GM19468 (cell line): ENCODE measurements at regions not wholly inside any gene's neighbourhood (a gene's known extent, or its start where the extent isn't known, plus 50 kb on each side); places are given as distances from the start of the nearest gene placed in this dataset.
"Not testable (repeated sequence)": the region's sequence is repeated elsewhere in the genome, so short reads cannot be mapped to it uniquely, and the experiment has no call there.

ENCODE experiments used
- ATAC-seq: cut with Tn5 transposase; IDR thresholded peaks from one replicate; pipeline ENCODE4 v1.9.1; 2021; ENCODE audit warnings: mild to moderate bottlenecking, moderate library complexity, moderate number of reproducible peaks; ENCODE audit not compliant: unreplicated experiment; ENCODE audit errors: extremely low read depth

DNA sequence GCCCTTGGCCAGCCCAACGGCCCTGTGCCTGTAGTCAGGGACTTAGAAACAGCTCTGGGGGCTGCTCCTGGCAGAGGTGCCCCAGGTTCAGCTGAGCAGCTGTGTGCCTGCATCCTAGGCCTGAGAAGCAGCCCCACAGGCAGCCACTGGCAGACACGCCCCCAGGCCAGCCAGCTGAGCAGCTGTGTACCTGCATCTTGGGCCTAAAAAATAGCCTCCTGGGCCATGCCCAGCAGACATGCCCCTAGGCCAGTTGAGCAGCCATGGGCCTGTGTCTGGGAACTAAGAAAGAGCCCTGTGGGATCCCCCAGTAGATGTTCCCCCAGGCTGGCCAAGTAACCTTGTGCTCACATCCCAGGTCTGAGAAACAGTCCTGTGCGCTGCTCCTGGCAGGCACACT is 64.0 kb downstream of the TBR1 start:
- no peak for ATAC-seq

- ATAC-seq, result no peak
Measured at GRCh38 chr2:161481619-161482018, 65.5 kb downstream of the TBR1 start.

- ATAC-seq, result no peak
Measured at GRCh38 chr2:161484061-161484460, 68.0 kb downstream of the TBR1 start.

DNA sequence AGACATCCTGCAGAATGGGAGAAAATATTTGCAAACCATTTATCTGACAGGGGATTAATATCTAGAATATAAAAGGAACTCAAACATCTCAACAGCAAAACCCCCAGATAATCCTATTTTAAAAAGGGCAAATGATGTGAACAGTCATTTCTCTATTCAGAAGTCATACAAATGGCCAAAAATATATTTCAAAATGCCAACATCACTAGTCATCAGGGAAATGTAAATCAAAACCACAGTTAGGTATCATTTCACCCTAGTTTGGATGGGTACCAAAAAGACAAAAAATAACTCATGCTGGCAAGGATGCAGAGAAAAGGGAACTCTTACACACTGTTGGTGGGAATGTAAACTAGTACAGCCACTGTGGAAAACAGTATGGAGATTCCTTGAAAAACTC is 70.0 kb downstream of the TBR1 start:
- ATAC-seq, result no peak

GRCh38 chr2:161488131-161488699 is 72.1 kb downstream of the TBR1 start:
- no peak for ATAC-seq

GRCh38 chr2:161488879-161489278 is 72.8 kb downstream of the TBR1 start:
- ATAC-seq, result no peak

GRCh38 chr2:161500892-161501610 is 85.0 kb downstream of the TBR1 start:
- ATAC-seq, result peak; percentile 30

DNA sequence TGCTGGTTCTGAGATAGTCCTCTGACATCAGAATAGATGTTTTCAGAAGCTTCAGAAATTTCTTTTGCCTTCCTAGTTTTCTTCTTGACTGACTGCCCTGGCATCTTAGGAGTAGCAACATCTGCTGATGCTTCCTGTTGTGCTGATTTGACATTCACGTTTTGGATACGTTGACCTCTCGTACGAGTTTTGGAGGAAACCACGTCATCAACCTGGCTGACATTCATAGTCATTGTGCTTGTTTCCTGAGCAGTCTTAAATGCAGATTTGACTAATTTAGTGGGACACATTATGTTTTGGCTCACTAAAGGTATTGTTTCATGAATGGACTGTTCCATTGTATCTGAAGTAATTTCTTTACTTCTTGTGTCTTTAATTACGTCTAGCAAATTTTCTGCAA is 86.2 kb downstream of the TBR1 start:
- not testable (repeated sequence) for ATAC-seq

DNA sequence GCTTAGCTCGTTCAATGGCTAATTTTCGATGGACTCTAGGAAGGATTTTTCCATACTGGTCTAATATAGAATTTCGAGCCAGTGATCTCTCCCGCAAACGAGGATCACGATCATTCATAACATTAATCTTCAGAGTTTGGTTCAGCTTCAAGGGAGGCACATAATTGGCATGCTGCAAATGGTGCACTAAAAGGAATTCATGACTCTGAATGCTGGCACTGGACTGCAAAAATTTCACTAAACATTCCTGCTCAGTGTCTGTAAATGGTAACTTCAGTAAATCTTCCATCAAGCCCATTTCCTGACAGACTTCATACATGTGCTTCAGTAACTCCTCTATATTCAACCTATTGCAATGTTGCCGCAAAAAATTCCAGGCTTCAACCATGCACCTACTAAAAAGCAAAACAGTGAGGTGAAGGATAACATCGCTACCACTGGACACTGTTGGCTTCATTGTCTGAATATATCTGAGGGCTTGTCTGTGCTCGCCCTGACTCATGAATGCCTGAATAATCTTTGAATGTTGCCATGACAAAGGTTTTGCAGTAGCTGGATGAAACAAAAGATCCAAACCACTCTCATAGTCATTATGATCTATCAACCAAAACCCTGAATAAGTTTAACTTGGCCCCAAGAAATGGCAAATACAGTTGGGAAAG is 88.7 kb downstream of the TBR1 start:
- ATAC-seq, result not testable (repeated sequence)

- not testable (repeated sequence) for ATAC-seq
Measured at GRCh38 chr2:161505466-161505865, 89.4 kb downstream of the TBR1 start.

- not testable (repeated sequence) for ATAC-seq
Measured at GRCh38 chr2:161513295-161514032, 97.4 kb downstream of the TBR1 start.

DNA sequence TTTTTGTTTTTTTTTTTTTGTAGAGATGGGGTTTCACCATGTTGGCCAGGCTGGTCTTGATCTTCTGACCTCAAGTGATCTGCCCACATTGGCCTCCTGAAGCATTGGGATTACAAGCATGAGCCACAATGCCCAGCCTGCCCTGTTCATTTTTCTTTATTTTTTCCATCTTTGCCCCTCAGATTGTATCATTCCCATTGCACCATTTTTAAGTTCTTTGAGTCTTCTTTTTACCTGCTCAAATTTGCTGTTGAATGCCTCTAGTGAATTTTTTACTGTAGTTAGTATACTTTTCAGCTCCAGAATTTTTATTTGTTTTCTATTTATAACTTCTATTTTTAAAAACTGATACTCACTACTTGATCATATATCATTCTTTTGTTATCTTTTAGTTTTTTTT is 101.4 kb upstream of the SLC4A10 start:
- ATAC-seq, result no peak

DNA sequence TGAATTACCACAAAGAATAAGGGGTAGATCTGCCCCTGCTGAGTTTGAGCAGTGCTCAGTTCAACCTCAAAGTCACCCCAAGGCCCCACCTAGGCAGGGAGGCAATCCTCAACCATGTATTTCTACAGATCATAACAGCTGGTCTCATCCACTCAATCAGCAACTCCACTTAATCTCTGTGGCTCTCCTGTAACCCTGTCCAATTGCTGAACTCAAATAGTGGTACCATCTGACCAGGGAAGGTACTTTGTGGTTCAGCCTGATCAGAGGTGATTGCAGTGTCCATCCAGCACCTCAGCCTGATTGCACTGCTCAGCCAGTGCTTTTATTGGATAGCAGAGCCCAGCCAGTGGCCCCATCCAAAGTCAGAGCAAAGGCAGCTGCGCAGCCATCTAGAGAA is 91.0 kb upstream of the SLC4A10 start:
- no peak for ATAC-seq

- no peak for ATAC-seq
Measured at GRCh38 chr2:161546635-161547034, 77.6 kb upstream of the SLC4A10 start.

DNA sequence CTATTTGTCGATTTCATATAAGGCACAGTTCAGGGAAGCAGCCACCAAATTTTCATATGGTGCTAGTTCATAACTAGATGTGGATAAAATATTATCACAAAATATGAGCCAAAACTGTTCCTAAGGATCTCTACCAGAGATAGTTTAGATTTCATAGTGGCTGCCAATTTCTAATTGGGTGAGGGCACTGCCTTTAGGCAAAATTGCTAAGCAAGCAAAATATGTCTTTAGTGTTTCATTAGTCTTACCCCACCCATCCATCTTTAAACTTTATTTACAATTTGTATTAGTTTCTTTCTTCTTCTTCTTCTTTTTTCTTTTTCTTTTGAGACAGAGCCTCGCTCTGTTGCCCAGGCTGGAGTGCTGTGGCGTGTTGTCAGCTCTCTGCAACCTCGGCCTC is 77.1 kb upstream of the SLC4A10 start:
- no peak for ATAC-seq

GRCh38 chr2:161552015-161552414 is 72.2 kb upstream of the SLC4A10 start:
- ATAC-seq, result no peak

GRCh38 chr2:161555826-161556225 is 68.4 kb upstream of the SLC4A10 start:
- ATAC-seq, result no peak

DNA sequence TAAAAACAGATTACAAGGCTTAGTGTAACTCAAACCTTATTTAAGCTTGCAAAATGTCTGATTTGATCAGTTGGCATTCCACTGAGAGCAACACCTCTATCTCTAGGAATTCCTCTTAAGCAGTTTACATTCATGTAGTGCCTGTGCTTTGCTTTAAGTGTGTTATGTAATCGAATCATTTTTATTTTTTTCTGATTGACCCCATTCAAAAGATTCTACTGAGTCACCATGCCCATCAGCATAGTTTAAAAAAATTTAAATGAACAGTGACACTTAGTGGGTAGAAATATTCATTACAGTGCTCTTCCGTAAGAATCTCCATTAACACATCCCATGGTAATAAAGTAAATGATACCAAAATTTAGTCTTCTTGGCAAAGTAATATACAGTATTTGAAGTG is 67.8 kb upstream of the SLC4A10 start:
- no peak for ATAC-seq

- no peak for ATAC-seq
Measured at GRCh38 chr2:161557538-161557937, 66.7 kb upstream of the SLC4A10 start.

GRCh38 chr2:161564906-161565305 is 59.3 kb upstream of the SLC4A10 start:
- no peak for ATAC-seq

DNA sequence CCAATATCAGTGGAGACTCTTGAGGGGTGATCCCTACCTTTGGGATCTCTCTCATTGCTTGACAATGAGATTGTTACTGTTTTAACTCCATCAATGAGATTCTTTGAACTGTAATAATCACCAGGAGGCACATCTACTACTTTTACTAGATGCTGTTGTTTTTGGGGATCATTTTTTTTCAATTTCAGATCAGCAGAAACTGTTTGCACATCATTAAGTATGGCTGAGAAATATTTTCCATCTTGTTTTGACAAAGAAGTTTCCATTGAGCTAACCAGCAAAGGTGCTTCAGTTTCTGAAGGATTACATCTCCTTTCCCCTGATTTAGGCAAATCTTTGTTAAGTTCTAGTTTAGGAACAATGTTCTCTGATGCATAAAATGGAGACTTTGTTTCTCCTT is 54.8 kb upstream of the SLC4A10 start:
- ATAC-seq, result no peak
